H9 (cell line): ENCODE measurements at regions not wholly inside any gene's neighbourhood (a gene's known extent, or its start where the extent isn't known, plus 50 kb on each side); places are given as distances from the start of the nearest gene placed in this dataset.

Experiments
- DNase-seq: peaks from one replicate; pipeline ENCODE4 v3.0.0-alpha.2; 2017
- H2AFZ ChIP-seq: one replicate; pipeline ENCODE4 v1.6.1; 2013; ENCODE audit warnings: mild to moderate bottlenecking, low read length, control low read depth, moderate library complexity
- H2AK5ac ChIP-seq: 2 replicates; pipeline ENCODE4 v1.6.1; 2013; ENCODE audit warnings: low read length, control low read depth, mixed read lengths; ENCODE audit not compliant: insufficient read length
- H2BK120ac ChIP-seq: one replicate; pipeline ENCODE4 v1.6.1; 2013; ENCODE audit warnings: low read depth, mild to moderate bottlenecking, low read length, control low read depth, inconsistent platforms; ENCODE audit not compliant: poor library complexity, severe bottlenecking
- H2BK12ac ChIP-seq: 2 replicates; pipeline ENCODE4 v1.6.1; 2013; ENCODE audit warnings: low read length, control low read depth, mixed read lengths, low read depth; ENCODE audit not compliant: insufficient read length
- H2BK15ac ChIP-seq: 2 replicates; pipeline ENCODE4 v1.6.1; 2013; ENCODE audit warnings: low read depth, low read length, control low read depth
- H2BK20ac ChIP-seq: one replicate; pipeline ENCODE4 v1.6.1; 2013; ENCODE audit warnings: low read depth, mild to moderate bottlenecking, low read length, control low read depth, inconsistent platforms; ENCODE audit not compliant: poor library complexity, severe bottlenecking
- H2BK5ac ChIP-seq: 2 replicates; pipeline ENCODE4 v1.6.1; 2013; ENCODE audit warnings: low read length, control low read depth, mixed read lengths; ENCODE audit not compliant: insufficient read length
- H3K14ac ChIP-seq: 2 replicates; pipeline ENCODE4 v1.6.1; 2013; ENCODE audit warnings: low read length, control low read depth; ENCODE audit not compliant: insufficient read depth
- H3K18ac ChIP-seq: 2 replicates; pipeline ENCODE4 v1.6.1; 2013; ENCODE audit warnings: low read depth, mild to moderate bottlenecking, mixed read lengths, low read length, control low read depth; ENCODE audit not compliant: insufficient read length
- H3K23ac ChIP-seq: 2 replicates; pipeline ENCODE4 v1.6.1; 2013; ENCODE audit warnings: low read length, control low read depth, mixed read lengths, low read depth; ENCODE audit not compliant: insufficient read length
- H3K23me2 ChIP-seq: 2 replicates; pipeline ENCODE4 v1.6.1; 2013; ENCODE audit warnings: low read depth, mild to moderate bottlenecking, mixed read lengths, low read length, control low read depth; ENCODE audit not compliant: insufficient read length, poor library complexity, severe bottlenecking
- H3K27ac ChIP-seq: 2 replicates; pipeline ENCODE4 v1.5.1; 2013; ENCODE audit warnings: low read length, control low read depth, mixed read lengths, low read depth; ENCODE audit not compliant: insufficient read length
- H3K27me3 ChIP-seq: 2 replicates; pipeline ENCODE4 v1.6.1; 2013; ENCODE audit warnings: low read length, control low read depth, inconsistent platforms; ENCODE audit not compliant: insufficient read depth
- H3K4ac ChIP-seq: 2 replicates; pipeline ENCODE4 v1.6.1; 2013; ENCODE audit warnings: low read depth, mild to moderate bottlenecking, control low read depth, inconsistent platforms, low read length, moderate library complexity
- H3K4me1 ChIP-seq: 2 replicates; pipeline ENCODE4 v1.6.1; 2013; ENCODE audit warnings: low read length, control low read depth, inconsistent platforms; ENCODE audit not compliant: insufficient read depth
- H3K4me2 ChIP-seq: 2 replicates; pipeline ENCODE4 v1.6.1; 2013; ENCODE audit warnings: low read length, control low read depth, mixed read lengths; ENCODE audit not compliant: insufficient read length, insufficient read depth
- H3K56ac ChIP-seq: 2 replicates; pipeline ENCODE4 v1.6.1; 2013; ENCODE audit warnings: low read depth, mild to moderate bottlenecking, mixed read lengths, low read length, control low read depth; ENCODE audit not compliant: insufficient read length
- H3K79me1 ChIP-seq: 2 replicates; pipeline ENCODE4 v1.6.1; 2013; ENCODE audit warnings: low read depth, mild to moderate bottlenecking, moderate library complexity, low read length, control low read depth, inconsistent platforms; ENCODE audit not compliant: insufficient read depth, poor library complexity, severe bottlenecking
- H3K79me2 ChIP-seq: 2 replicates; pipeline ENCODE4 v1.6.1; 2013; ENCODE audit warnings: low read length, control low read depth, inconsistent platforms; ENCODE audit not compliant: insufficient read depth
- H3K9ac ChIP-seq: 2 replicates; pipeline ENCODE4 v1.6.1; 2013; ENCODE audit warnings: low read length, control low read depth, mixed read lengths; ENCODE audit not compliant: insufficient read length; ENCODE audit errors: extremely low read depth
- H3K9me3 ChIP-seq: one replicate; pipeline ENCODE4 v1.6.1; 2013; ENCODE audit warnings: low read depth, low read length, inconsistent platforms; ENCODE audit not compliant: control insufficient read depth
- H3T11ph ChIP-seq: one replicate; pipeline ENCODE4 v1.6.1; 2013; ENCODE audit warnings: mild to moderate bottlenecking, low read length, control low read depth, inconsistent platforms
- H4K20me1 ChIP-seq: one replicate; pipeline ENCODE4 v1.6.1; 2013; ENCODE audit not compliant: control insufficient read depth, insufficient read length, insufficient read depth
- H4K5ac ChIP-seq: 2 replicates; pipeline ENCODE4 v1.6.1; 2013; ENCODE audit warnings: low read depth, mild to moderate bottlenecking, mixed read lengths, low read length, control low read depth; ENCODE audit not compliant: insufficient read length
- H4K8ac ChIP-seq: replicated peaks from 2 replicates; pipeline ENCODE4 v1.6.1; 2013; ENCODE audit warnings: low read length, control low read depth, mixed read lengths, low read depth; ENCODE audit not compliant: insufficient read length
- H4K91ac ChIP-seq: 2 replicates; pipeline ENCODE4 v1.6.1; 2013; ENCODE audit warnings: low read depth, mild to moderate bottlenecking, moderate library complexity, mixed read lengths, low read length, control low read depth; ENCODE audit not compliant: insufficient read length
- H3K27ac Mint-ChIP-seq, 3 experiments: 2 replicates in 2 of 3; 3 replicates in 1 of 3; pipeline ENCODE4 v1.8.0; 2020 to 2021; ENCODE audit warnings: mixed read lengths in 3 of 3, mild to moderate bottlenecking in 1 of 3, moderate library complexity in 1 of 3
- H3K27me3 Mint-ChIP-seq: 2 replicates; pipeline ENCODE4 v1.8.0; 2021; ENCODE audit warnings: low read depth, mild to moderate bottlenecking, moderate library complexity, mixed read lengths
- H3K36me3 Mint-ChIP-seq, 3 experiments: 2 replicates in 2 of 3; 3 replicates in 1 of 3; pipeline ENCODE4 v1.8.0; 2020 to 2021; ENCODE audit warnings: low read depth in 3 of 3, mixed read lengths in 3 of 3; ENCODE audit not compliant: insufficient read depth in 1 of 3
- H3K4me1 Mint-ChIP-seq, 2 experiments: 2 replicates each; pipeline ENCODE4 v1.8.0; 2020; ENCODE audit warnings: mixed read lengths in 2 of 2
- H3K4me3 Mint-ChIP-seq, 2 experiments: 2 replicates in 1 of 2; 3 replicates in 1 of 2; pipeline ENCODE4 v1.8.0; 2020 to 2021; ENCODE audit warnings: mild to moderate bottlenecking in 2 of 2, mixed read lengths in 2 of 2, moderate library complexity in 1 of 2
- H3K9me3 Mint-ChIP-seq, 2 experiments: 2 replicates in 1 of 2; 3 replicates in 1 of 2; pipeline ENCODE4 v1.8.0; 2020; ENCODE audit warnings: mild to moderate bottlenecking in 2 of 2, mixed read lengths in 2 of 2, moderate library complexity in 1 of 2
- WGBS: extraction: QIAGEN DNeasy Blood & Tissue Kit; methylation state at CpG from one replicate; pipeline ENCODE4 v1.1.7; 2013; ENCODE audit warnings: missing lambda C conversion rate, low lambda C conversion rate, mixed read lengths; ENCODE audit not compliant: insufficient read length; ENCODE audit errors: extremely low coverage; 5-methylcytosine and 5-hydroxymethylcytosine counted together
- TF ChIP-seq, protein P1 (sequence below): fragments of 200-600 bp; sonication (generic); conservative IDR thresholded peaks from 3 replicates; pipeline ENCODE4 v1.8.0; 2021; ENCODE audit warnings: antibody characterized with exemption, mild to moderate bottlenecking

- H3K23ac ChIP-seq, result no peak overlapping the region
- H4K91ac ChIP-seq, result no peak overlapping the region
- TF ChIP-seq, protein P1, sequence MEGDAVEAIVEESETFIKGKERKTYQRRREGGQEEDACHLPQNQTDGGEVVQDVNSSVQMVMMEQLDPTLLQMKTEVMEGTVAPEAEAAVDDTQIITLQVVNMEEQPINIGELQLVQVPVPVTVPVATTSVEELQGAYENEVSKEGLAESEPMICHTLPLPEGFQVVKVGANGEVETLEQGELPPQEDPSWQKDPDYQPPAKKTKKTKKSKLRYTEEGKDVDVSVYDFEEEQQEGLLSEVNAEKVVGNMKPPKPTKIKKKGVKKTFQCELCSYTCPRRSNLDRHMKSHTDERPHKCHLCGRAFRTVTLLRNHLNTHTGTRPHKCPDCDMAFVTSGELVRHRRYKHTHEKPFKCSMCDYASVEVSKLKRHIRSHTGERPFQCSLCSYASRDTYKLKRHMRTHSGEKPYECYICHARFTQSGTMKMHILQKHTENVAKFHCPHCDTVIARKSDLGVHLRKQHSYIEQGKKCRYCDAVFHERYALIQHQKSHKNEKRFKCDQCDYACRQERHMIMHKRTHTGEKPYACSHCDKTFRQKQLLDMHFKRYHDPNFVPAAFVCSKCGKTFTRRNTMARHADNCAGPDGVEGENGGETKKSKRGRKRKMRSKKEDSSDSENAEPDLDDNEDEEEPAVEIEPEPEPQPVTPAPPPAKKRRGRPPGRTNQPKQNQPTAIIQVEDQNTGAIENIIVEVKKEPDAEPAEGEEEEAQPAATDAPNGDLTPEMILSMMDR, result no peak
- Mint-ChIP-seq H3K4me1 (peaks cover 16 to 22% of the 10 kb centered on the region in 2 experiments), H3K27me3 (no peaks in the 10 kb centered on the region), H3K36me3 (no peaks in the 10 kb centered on the region), H3K4me3 (no peak overlapping the region), H3K27ac (no peak overlapping the region), H3K9me3 (no peaks in the 10 kb centered on the region)
- no peak overlapping the region for H2AK5ac ChIP-seq
- H4K8ac ChIP-seq, result no peak overlapping the region
- H2BK20ac ChIP-seq, result no peak overlapping the region
- no peaks in the 10 kb centered on the region for H3K23me2 ChIP-seq
- H2BK12ac ChIP-seq, result no peak overlapping the region
- DNase-seq, result no peak
- H3K9ac ChIP-seq, result no peak overlapping the region
- no peak overlapping the region for H3T11ph ChIP-seq
- H4K5ac ChIP-seq, result no peak overlapping the region
- H2BK5ac ChIP-seq, result no peak overlapping the region
- H3K4me2 ChIP-seq, result no peak overlapping the region
- H2BK120ac ChIP-seq, result no peak overlapping the region
- no peak overlapping the region for H3K27ac ChIP-seq
- H3K18ac ChIP-seq, result no peak overlapping the region
- H4K20me1 ChIP-seq, result no peaks in the 10 kb centered on the region
- no peaks in the 10 kb centered on the region for H3K79me1 ChIP-seq
- no peak overlapping the region for H2BK15ac ChIP-seq
- H3K56ac ChIP-seq, result no peak overlapping the region
- no peak overlapping the region for H2AFZ ChIP-seq
- no peaks in the 10 kb centered on the region for H3K27me3 ChIP-seq
- H3K4ac ChIP-seq, result no peak overlapping the region
- no peak overlapping the region for H3K14ac ChIP-seq
- WGBS, result no CpG with 5 or more reads among the region's 1 CpG
- H3K4me1 ChIP-seq, result no peaks in the 10 kb centered on the region; the same call in 1 of the 2 replicates
- H3K79me2 ChIP-seq, result no peaks in the 10 kb centered on the region
- no peaks in the 10 kb centered on the region for H3K9me3 ChIP-seq
Measured at GRCh38 chr5:78718824-78719223, 70.3 kb upstream of the LHFPL2 start.
